ENCODE measurements at regions not wholly inside any gene's neighbourhood (a gene's known extent, or its start where the extent isn't known, plus 50 kb on each side); places are given as distances from the start of the nearest gene placed in this dataset.

DNA sequence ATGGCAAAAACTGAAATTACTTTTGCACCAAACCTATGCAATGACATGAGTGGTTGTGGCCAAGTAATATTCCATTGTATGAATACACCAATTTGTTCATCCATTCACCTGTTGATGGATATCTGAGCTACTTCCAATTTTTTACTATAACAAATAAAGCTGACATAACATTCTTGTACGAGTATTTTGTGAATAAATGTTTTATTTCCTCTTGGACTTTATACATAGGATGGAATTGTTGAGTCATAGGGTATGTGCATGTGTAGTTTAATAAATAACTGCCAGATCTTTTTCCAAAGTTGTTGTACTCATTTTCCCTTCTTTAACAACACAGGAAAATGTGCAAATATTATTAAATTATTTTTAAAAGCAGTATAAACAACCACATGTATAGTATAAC, 146.1 kb upstream of the ZNF462 start:
- no peak overlapping the region for H3K4me3 ChIP-seq (ENCODE audit: low read depth, low read length)
- DNase-seq (ENCODE audit: low read depth, low spot score), result no peak
- no peak for TF ChIP-seq CTCF (IDR thresholded peaks at IDR 0.05; ENCODE audit: low read depth, low read length)
- in situ Hi-C loops (cut with HindIII; ENCODE audit: low sequenced_read_pairs), result no loop called here

DNA sequence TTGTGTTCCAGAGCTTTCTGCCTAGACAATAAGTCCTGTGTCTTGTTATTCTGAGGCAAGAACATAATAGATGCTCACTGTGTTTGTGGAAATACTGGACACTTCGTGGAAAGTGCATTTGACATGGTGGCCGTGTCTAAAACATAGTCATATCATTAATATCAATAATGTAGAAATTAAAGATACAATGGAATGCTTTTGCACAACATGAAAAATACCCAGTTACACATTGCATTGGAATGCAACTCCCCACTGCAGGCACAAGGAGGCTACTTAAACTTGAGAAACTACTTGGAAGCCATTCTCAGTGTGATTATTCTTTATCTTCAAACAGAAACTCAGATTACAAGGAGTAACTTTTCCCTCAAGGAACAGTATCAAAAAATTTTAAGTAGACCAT, 145.3 kb upstream of the ZNF462 start:
- DNase-seq (ENCODE audit: low read depth, low spot score), result peak; percentile 75
- TF ChIP-seq CTCF (IDR thresholded peaks at IDR 0.05; ENCODE audit: low read depth, low read length), result peak; percentile 21
- no peak overlapping the region for H3K4me3 ChIP-seq (ENCODE audit: low read depth, low read length)
- in situ Hi-C loops (cut with HindIII; ENCODE audit: low sequenced_read_pairs), result no loop called here

DNA sequence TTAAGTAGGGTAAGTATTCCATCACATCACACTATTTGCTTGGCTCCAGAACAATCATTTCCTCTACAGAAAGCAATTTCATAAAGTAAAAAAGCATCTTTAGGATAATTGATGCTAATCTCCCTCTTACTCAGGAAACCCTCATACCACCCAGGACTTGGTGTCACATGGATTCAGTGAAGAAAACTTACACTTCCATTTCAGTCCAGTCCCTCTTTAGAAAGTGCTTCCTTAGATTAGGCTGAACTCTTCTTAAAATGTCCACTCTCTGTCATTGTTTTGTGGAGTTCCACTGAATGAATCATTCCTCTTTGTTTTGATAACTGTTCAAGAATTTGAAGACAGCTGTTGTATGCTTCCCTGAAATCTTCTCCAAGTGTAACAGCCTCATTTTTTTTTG, 144.0 kb upstream of the ZNF462 start:
- H3K4me3 ChIP-seq (ENCODE audit: low read depth, low read length), result no peak overlapping the region
- in situ Hi-C loops (cut with HindIII; ENCODE audit: low sequenced_read_pairs), result no loop called here
- peak; percentile 67 for DNase-seq (ENCODE audit: low read depth, low spot score)
- no peak for TF ChIP-seq CTCF (IDR thresholded peaks at IDR 0.05; ENCODE audit: low read depth, low read length)

- no peak for DNase-seq (ENCODE audit: low read depth, low spot score)
- in situ Hi-C loops (cut with HindIII; ENCODE audit: low sequenced_read_pairs), result no loop called here
- no peak for TF ChIP-seq CTCF (IDR thresholded peaks at IDR 0.05; ENCODE audit: low read depth, low read length)
- H3K4me3 ChIP-seq (ENCODE audit: low read depth, low read length), result no peak overlapping the region
Measured at GRCh38 chr9:106722051-106722753, 140.8 kb upstream of the ZNF462 start.

GRCh38 chr9:106723926-106724325, 139.0 kb upstream of the ZNF462 start:
- H3K4me3 ChIP-seq (ENCODE audit: low read depth, low read length), result no peak overlapping the region
- TF ChIP-seq CTCF (IDR thresholded peaks at IDR 0.05; ENCODE audit: low read depth, low read length), result no peak
- in situ Hi-C loops (cut with HindIII; ENCODE audit: low sequenced_read_pairs), result no loop called here
- no peak for DNase-seq (ENCODE audit: low read depth, low spot score)

DNA sequence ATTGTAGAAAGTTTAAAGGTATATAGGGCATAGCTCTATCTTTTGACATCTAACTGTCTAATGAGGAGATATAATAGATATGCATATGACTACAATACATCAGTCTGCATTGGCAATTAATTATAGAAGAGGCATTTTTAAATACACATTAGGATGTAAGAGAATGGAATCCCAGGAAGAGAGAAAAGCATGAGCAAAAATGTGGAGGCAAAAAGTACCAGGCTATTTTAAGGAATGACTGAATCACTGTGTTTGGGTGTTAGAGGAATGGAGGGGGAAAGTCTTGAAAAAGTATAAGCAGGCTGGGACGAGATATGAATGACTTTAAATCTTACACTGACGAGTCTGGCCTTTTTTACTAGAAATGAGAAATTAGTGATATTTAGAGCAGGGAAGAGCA, 138.4 kb upstream of the ZNF462 start:
- no peak for DNase-seq (ENCODE audit: low read depth, low spot score)
- H3K4me3 ChIP-seq (ENCODE audit: low read depth, low read length), result no peak overlapping the region
- in situ Hi-C loops (cut with HindIII; ENCODE audit: low sequenced_read_pairs), result no loop called here
- TF ChIP-seq CTCF (IDR thresholded peaks at IDR 0.05; ENCODE audit: low read depth, low read length), result no peak

Measured in astrocyte of the spinal cord (primary cell).